IMR-90 (cell line): ENCODE measurements at regions not wholly inside any gene's neighbourhood (a gene's known extent, or its start where the extent isn't known, plus 50 kb on each side); places are given as distances from the start of the nearest gene placed in this dataset.

Source experiments
- ATAC-seq: fragments of 200-7000 bp; cut with Tn5 transposase; 2 replicates; pipeline ENCODE4 v1.9.1; 2020; ENCODE audit warnings: low read depth, mild to moderate bottlenecking, moderate library complexity
- BruUV-seq: library from RNA; stranded (reverse); fragments of 400-500 nt; replicated peaks from 2 replicates; lab custom pipeline; 2021; lab: Mats Ljungman, UMichigan
- CTCF ChIA-PET: fragments of 300-600 bp; formaldehyde crosslinking; extraction: SDS; loops from one replicate; lab custom pipeline; 2021; ENCODE audit warnings: antibody characterized with exemption; lab: Yijun Ruan, JAX
- POLR2A ChIA-PET: fragments of 300-600 bp; sonication (Branson Sonifier 250); formaldehyde crosslinking; loops from one replicate; lab custom pipeline; 2022; ENCODE audit warnings: antibody characterized with exemption; ENCODE audit not compliant: unreplicated experiment; lab: Charles Lee
- DNase-seq: peaks from one replicate; pipeline ENCODE4 v3.0.0; 2013
- H2AFZ ChIP-seq: replicated peaks from 2 replicates; pipeline ENCODE3; 2013; ENCODE audit warnings: low read length, mild to moderate bottlenecking; ENCODE audit not compliant: poor library complexity
- H2AK5ac ChIP-seq: 2 replicates; pipeline ENCODE4 v1.6.1; 2013; ENCODE audit warnings: low read depth, low read length, inconsistent platforms
- H2AK9ac ChIP-seq: replicated peaks from 2 replicates; pipeline ENCODE3; 2013; ENCODE audit warnings: mild to moderate bottlenecking, low read depth, low read length, moderate library complexity; ENCODE audit not compliant: poor library complexity
- H2BK120ac ChIP-seq: 2 replicates; pipeline ENCODE4 v1.6.1; 2013; ENCODE audit warnings: low read depth, low read length, inconsistent platforms
- H2BK15ac ChIP-seq: 3 replicates; pipeline ENCODE4 v1.6.1; 2013; ENCODE audit warnings: low read depth, low read length, inconsistent platforms
- H2BK20ac ChIP-seq: 2 replicates; pipeline ENCODE4 v1.6.1; 2013; ENCODE audit warnings: low read depth, mild to moderate bottlenecking, inconsistent platforms, low read length, moderate library complexity
- H2BK5ac ChIP-seq: 2 replicates; pipeline ENCODE4 v1.6.1; 2013; ENCODE audit warnings: mild to moderate bottlenecking, low read depth, low read length, inconsistent platforms; ENCODE audit not compliant: poor library complexity, severe bottlenecking
- H3K14ac ChIP-seq: replicated peaks from 2 replicates; pipeline ENCODE4 v1.6.1; 2013; ENCODE audit warnings: low read depth, low read length, inconsistent platforms
- H3K18ac ChIP-seq: 2 replicates; pipeline ENCODE4 v1.6.1; 2013; ENCODE audit warnings: low read depth, low read length, control low read depth
- H3K23ac ChIP-seq: 2 replicates; pipeline ENCODE4 v1.6.1; 2013; ENCODE audit warnings: low read depth, low read length, inconsistent platforms
- H3K27ac ChIP-seq: 2 replicates; pipeline ENCODE4 v1.5.1; 2013; ENCODE audit warnings: mild to moderate bottlenecking, control low read depth, low read length; ENCODE audit not compliant: insufficient read depth
- H3K27me3 ChIP-seq: 2 replicates; pipeline ENCODE4 v1.6.1; 2013; ENCODE audit warnings: low read length; ENCODE audit not compliant: control insufficient read depth, insufficient read depth
- H3K36me3 ChIP-seq: 2 replicates; pipeline ENCODE4 v1.6.1; 2013; ENCODE audit warnings: low read length, mixed read lengths; ENCODE audit not compliant: control insufficient read depth, insufficient read depth
- H3K4ac ChIP-seq: 2 replicates; pipeline ENCODE4 v1.6.1; 2013; ENCODE audit warnings: low read depth, low read length, inconsistent platforms
- H3K4me1 ChIP-seq: 2 replicates; pipeline ENCODE4 v1.6.1; 2013; ENCODE audit warnings: low read length, mixed read lengths; ENCODE audit not compliant: control insufficient read depth, insufficient read depth
- H3K4me2 ChIP-seq: 2 replicates; pipeline ENCODE4 v1.6.1; 2013; ENCODE audit warnings: low read depth, mild to moderate bottlenecking, control low read depth, low read length, moderate library complexity
- H3K4me3 ChIP-seq: 2 replicates; pipeline ENCODE4 v1.5.1; 2013; ENCODE audit warnings: low read depth, mild to moderate bottlenecking, control low read depth, low read length, moderate library complexity; ENCODE audit not compliant: insufficient read depth
- H3K56ac ChIP-seq: 2 replicates; pipeline ENCODE4 v1.6.1; 2013; ENCODE audit warnings: low read length, inconsistent platforms; ENCODE audit not compliant: insufficient read depth; ENCODE audit errors: extremely low read depth
- H3K79me1 ChIP-seq, 2 experiments: 2 replicates each; pipeline ENCODE4 v1.6.1; 2013; ENCODE audit warnings: low read length in 2 of 2, inconsistent platforms in 1 of 2, low read depth in 1 of 2
- H3K9ac ChIP-seq: 2 replicates; pipeline ENCODE4 v1.6.1; 2013; ENCODE audit warnings: low read depth, low read length, control low read depth
- H3K9me1 ChIP-seq: 2 replicates; pipeline ENCODE4 v1.6.1; 2013; ENCODE audit warnings: low read length, inconsistent platforms; ENCODE audit not compliant: insufficient read depth
- H3K9me3 ChIP-seq: 2 replicates; pipeline ENCODE4 v1.6.1; 2013; ENCODE audit warnings: low read length; ENCODE audit not compliant: control insufficient read depth, insufficient read depth
- H4K20me1 ChIP-seq: 2 replicates; pipeline ENCODE4 v1.6.1; 2013; ENCODE audit warnings: low read length, inconsistent platforms; ENCODE audit not compliant: insufficient read depth
- H4K5ac ChIP-seq: 2 replicates; pipeline ENCODE4 v1.6.1; 2013; ENCODE audit warnings: mild to moderate bottlenecking, low read depth, low read length, control low read depth
- H4K8ac ChIP-seq, 2 experiments: 2 replicates each; pipeline ENCODE4 v1.6.1; 2013; ENCODE audit warnings: low read depth in 2 of 2, low read length in 2 of 2, control low read depth in 1 of 2, inconsistent platforms in 1 of 2
- H4K91ac ChIP-seq: 2 replicates; pipeline ENCODE4 v1.6.1; 2013; ENCODE audit warnings: low read depth, low read length, inconsistent platforms; ENCODE audit not compliant: insufficient read depth
- BHLHE40 ChIP-seq: fragments of 150-350 bp; IDR thresholded peaks from 2 replicates; pipeline ENCODE4 v1.6.1; 2016; ENCODE audit warnings: mild to moderate bottlenecking, low read depth, low read length
- CHD1 ChIP-seq: IDR thresholded peaks from 2 replicates; pipeline ENCODE4 v1.6.1; 2012; ENCODE audit warnings: low read depth, low read length, improper control_type of control experiment
- ELK1 ChIP-seq: fragments of 150-350 bp; IDR thresholded peaks from 2 replicates; pipeline ENCODE4 v1.6.1; 2016; ENCODE audit warnings: low read depth, mild to moderate bottlenecking, low read length, moderate library complexity, borderline replicate concordance
- FOS ChIP-seq: fragments of 150-350 bp; IDR thresholded peaks from 2 replicates; pipeline ENCODE4 v1.6.1; 2016; ENCODE audit warnings: low read depth, low read length
- MAFK ChIP-seq: IDR thresholded peaks from 2 replicates; pipeline ENCODE4 v1.6.1; 2012; ENCODE audit warnings: low read depth, low read length, improper control_type of control experiment
- MAZ ChIP-seq: IDR thresholded peaks from 2 replicates; pipeline ENCODE4 v1.6.1; 2012; ENCODE audit warnings: low read depth, mild to moderate bottlenecking, low read length, improper control_type of control experiment, moderate library complexity, borderline replicate concordance
- MXI1 ChIP-seq: IDR thresholded peaks from 2 replicates; pipeline ENCODE4 v1.6.1; 2012; ENCODE audit warnings: low read depth, mild to moderate bottlenecking, low read length, moderate library complexity, borderline replicate concordance
- NFE2L2 ChIP-seq: fragments of 150-350 bp; IDR thresholded peaks from 2 replicates; pipeline ENCODE4 v1.6.1; 2016; ENCODE audit warnings: low read depth, mild to moderate bottlenecking, low read length
- POLR2A ChIP-seq: IDR thresholded peaks from 2 replicates; pipeline ENCODE4 v1.6.1; 2012; ENCODE audit warnings: mild to moderate bottlenecking, low read depth, low read length
- RAD21 ChIP-seq: IDR thresholded peaks from 2 replicates; pipeline ENCODE4 v1.6.1; 2012; ENCODE audit warnings: low read length, improper control_type of control experiment
- RCOR1 ChIP-seq: IDR thresholded peaks from 2 replicates; pipeline ENCODE4 v1.6.1; 2012; ENCODE audit warnings: mild to moderate bottlenecking, low read length, improper control_type of control experiment; ENCODE audit not compliant: insufficient replicate concordance
- SMC3 ChIP-seq: fragments of 150-350 bp; IDR thresholded peaks from 2 replicates; pipeline ENCODE4 v1.6.1; 2016; ENCODE audit warnings: low read depth, mild to moderate bottlenecking, antibody characterized with exemption, low read length, moderate library complexity
- USF2 ChIP-seq: fragments of 150-350 bp; IDR thresholded peaks from 2 replicates; pipeline ENCODE4 v1.6.1; 2017; ENCODE audit warnings: mild to moderate bottlenecking, antibody characterized with exemption, low read length, low read depth
- WGBS, 2 experiments: methylation state at CpG; one replicate each; pipeline versions ENCODE4 v1.1.5 to v1.1.7; 2013; ENCODE audit warnings: missing lambda C conversion rate in 2 of 2; ENCODE audit not compliant: insufficient read length in 1 of 2; ENCODE audit errors: extremely low coverage in 2 of 2; 5-methylcytosine and 5-hydroxymethylcytosine counted together
- dilution Hi-C: fragments of 300-500 bp; cut with HindIII; formaldehyde crosslinking; loops from one replicate; pipeline ENCODE4 v1.14.3; 2018; ENCODE audit warnings: low sequenced_read_pairs; ENCODE audit not compliant: unreplicated experiment
- in situ Hi-C: fragments of 300-500 bp; cut with MboI; formaldehyde crosslinking; loops from 3 replicates; pipeline ENCODE4 v1.14.3; 2019; ENCODE audit warnings: low sequenced_read_pairs, inconsistent platforms, mixed read lengths
- intact Hi-C: fragments of 100-400 bp; cut with micrococcal nuclease; formaldehyde crosslinking; loops from 2 replicates; pipeline ENCODE4 v1.10.0; 2022

GRCh38 chr3:73927203-73927570 lies 302.4 kb upstream of the PDZRN3 start:
- H4K20me1 ChIP-seq = no peaks in the 10 kb centered on the region
- ChIA-PET CTCF (no interaction called here), POLR2A (no interaction called here)
- no peak overlapping the region for H2AK9ac ChIP-seq
- H3K18ac ChIP-seq = no peak overlapping the region
- intact Hi-C loops = no loop called here
- no peak overlapping the region for H3K9ac ChIP-seq
- ATAC-seq (no peak), DNase-seq (no peak)
- no peaks in the 10 kb centered on the region for H3K9me3 ChIP-seq
- no peaks in the 10 kb centered on the region for H3K79me1 ChIP-seq
- H3K4me1 ChIP-seq = no peaks in the 10 kb centered on the region
- no peak overlapping the region for H3K4ac ChIP-seq
- no peak overlapping the region for H4K5ac ChIP-seq
- WGBS, 2 experiments = no CpG with 5 or more reads among the region's 4 CpGs
- no peak overlapping the region for H3K23ac ChIP-seq
- H2AFZ ChIP-seq = no peak overlapping the region
- H3K27ac ChIP-seq = no peak overlapping the region
- no peak overlapping the region for H2AK5ac ChIP-seq
- H3K14ac ChIP-seq = no peak overlapping the region
- no peak overlapping the region for H3K4me3 ChIP-seq
- no peak overlapping the region for H4K8ac ChIP-seq
- dilution Hi-C loops = no loop called here
- H4K91ac ChIP-seq = no peak overlapping the region
- TF ChIP-seq POLR2A (no peak), BHLHE40 (no peak), RCOR1 (no peak), NFE2L2 (no peak), MAFK (no peak), RAD21 (no peak), ELK1 (no peak), SMC3 (no peak), MXI1 (no peak), MAZ (no peak), USF2 (no peak), FOS (no peak), CHD1 (no peak)
- no peak overlapping the region for H2BK15ac ChIP-seq
- BruUV-seq = no TSS peak
- no peak overlapping the region for H2BK5ac ChIP-seq
- no peak overlapping the region for H2BK20ac ChIP-seq
- no peak overlapping the region for H2BK120ac ChIP-seq
- no peak overlapping the region for H3K56ac ChIP-seq
- H3K36me3 ChIP-seq = no peaks in the 10 kb centered on the region
- H3K4me2 ChIP-seq = no peak overlapping the region
- no peaks in the 10 kb centered on the region for H3K9me1 ChIP-seq
- in situ Hi-C loops = no loop called here
- H3K27me3 ChIP-seq = no peaks in the 10 kb centered on the region
